SK-N-SH treated with all-trans-retinoic acid at 6 μM for 48 hours (cell line): ENCODE measurements at regions not wholly inside any gene's neighbourhood (a gene's known extent, or its start where the extent isn't known, plus 50 kb on each side); places are given as distances from the start of the nearest gene placed in this dataset.

Source experiments
- ATAC-seq: fragments of 200-7000 bp; cut with Tn5 transposase; 3 replicates; pipeline ENCODE4 v1.9.1; 2020; ENCODE audit warnings: mild to moderate bottlenecking, moderate library complexity
- ARNTL ChIP-seq: fragments of 450-650 bp; formaldehyde crosslinking; IDR thresholded peaks from 2 replicates; pipeline ENCODE4 v1.5.0; 2020; ENCODE audit warnings: low read depth, mild to moderate bottlenecking, moderate library complexity, borderline replicate concordance
- BACH2 ChIP-seq: fragments of 250-450 bp; sonication (Bioruptor Pico); IDR thresholded peaks from 2 replicates; pipeline ENCODE4 v1.9.0; 2021; ENCODE audit warnings: mild to moderate bottlenecking, borderline replicate concordance
- CSDC2 ChIP-seq: fragments of 250-450 bp; sonication (Bioruptor Pico); IDR thresholded peaks from 2 replicates; pipeline ENCODE4 v1.5.0; 2020; ENCODE audit warnings: mild to moderate bottlenecking, moderate library complexity
- ESRRG ChIP-seq: fragments of 250-450 bp; sonication (Bioruptor Pico); IDR thresholded peaks from 2 replicates; pipeline ENCODE4 v1.6.1; 2021; ENCODE audit warnings: mild to moderate bottlenecking
- GLIS3 ChIP-seq: fragments of 250-450 bp; sonication (Bioruptor Pico); IDR thresholded peaks from 2 replicates; pipeline ENCODE4 v1.5.0; 2020; ENCODE audit warnings: mild to moderate bottlenecking, moderate library complexity
- ISL1 ChIP-seq: fragments of 250-450 bp; sonication (Bioruptor Pico); IDR thresholded peaks from 2 replicates; pipeline ENCODE4 v2.1.2; 2022; ENCODE audit warnings: mild to moderate bottlenecking, moderate library complexity
- OSR1 ChIP-seq: fragments of 250-450 bp; sonication (Bioruptor Pico); IDR thresholded peaks from 2 replicates; pipeline ENCODE4 v1.8.0; 2022; ENCODE audit warnings: moderate library complexity, mild to moderate bottlenecking, inconsistent platforms
- PPARA ChIP-seq: fragments of 250-450 bp; sonication (Bioruptor Pico); IDR thresholded peaks from 2 replicates; pipeline ENCODE4 v1.5.0; 2020; ENCODE audit warnings: mild to moderate bottlenecking, borderline replicate concordance
- RARB ChIP-seq: fragments of 250-450 bp; sonication (Bioruptor Pico); IDR thresholded peaks from 2 replicates; pipeline ENCODE4 v1.8.0; 2021; ENCODE audit warnings: mild to moderate bottlenecking, moderate library complexity
- SNAI2 ChIP-seq: fragments of 250-450 bp; sonication (Bioruptor Pico); IDR thresholded peaks from 2 replicates; pipeline ENCODE4 v1.5.0; 2020; ENCODE audit warnings: mild to moderate bottlenecking, moderate library complexity
- TCF4 ChIP-seq: fragments of 250-450 bp; sonication (Bioruptor Pico); IDR thresholded peaks from 2 replicates; pipeline ENCODE4 v1.8.0; 2021; ENCODE audit warnings: mild to moderate bottlenecking, moderate library complexity, borderline replicate concordance
- TOX ChIP-seq: fragments of 250-450 bp; sonication (Bioruptor Pico); IDR thresholded peaks from 2 replicates; pipeline ENCODE4 v1.8.0; 2021; ENCODE audit warnings: mild to moderate bottlenecking, moderate library complexity, borderline replicate concordance
- ZC3H10 ChIP-seq: fragments of 250-450 bp; sonication (Bioruptor Pico); IDR thresholded peaks from 2 replicates; pipeline ENCODE4 v1.5.1; 2021; ENCODE audit warnings: mild to moderate bottlenecking, moderate library complexity
- ZFP3 ChIP-seq: fragments of 250-450 bp; sonication (Bioruptor Pico); IDR thresholded peaks from 2 replicates; pipeline ENCODE4 v1.5.0; 2020; ENCODE audit warnings: mild to moderate bottlenecking, moderate library complexity
- ZFP30 ChIP-seq: fragments of 450-650 bp; formaldehyde crosslinking; IDR thresholded peaks from 2 replicates; pipeline ENCODE4 v1.5.0; 2022; ENCODE audit warnings: mild to moderate bottlenecking, moderate library complexity
- ZNF565 ChIP-seq: fragments of 450-650 bp; formaldehyde crosslinking; conservative IDR thresholded peaks from 2 replicates; pipeline ENCODE4 v1.5.0; 2020; ENCODE audit warnings: low read depth, mild to moderate bottlenecking, moderate library complexity
- ZNF70 ChIP-seq: fragments of 450-650 bp; formaldehyde crosslinking; IDR thresholded peaks from 2 replicates; pipeline ENCODE4 v1.5.0; 2020; ENCODE audit warnings: mild to moderate bottlenecking, moderate library complexity
- ZNF8 ChIP-seq: fragments of 450-650 bp; formaldehyde crosslinking; IDR thresholded peaks from 2 replicates; pipeline ENCODE4 v1.5.0; 2020; ENCODE audit warnings: mild to moderate bottlenecking, moderate library complexity
- TF ChIP-seq, protein P1 (sequence below): fragments of 250-450 bp; sonication (Bioruptor Pico); IDR thresholded peaks from 2 replicates; pipeline ENCODE4 v1.8.0; 2020; ENCODE audit warnings: mild to moderate bottlenecking, moderate library complexity, borderline replicate concordance
- TF ChIP-seq, protein P2 (sequence below): fragments of 250-450 bp; sonication (Bioruptor Pico); IDR thresholded peaks from 2 replicates; pipeline ENCODE4 v1.8.0; 2021; ENCODE audit warnings: low read depth, mild to moderate bottlenecking, moderate library complexity, borderline replicate concordance
- TF ChIP-seq, protein P3 (sequence below): fragments of 250-450 bp; sonication (Bioruptor Pico); IDR thresholded peaks from 2 replicates; pipeline ENCODE4 v1.5.0; 2020; ENCODE audit warnings: mild to moderate bottlenecking, moderate library complexity
- TF ChIP-seq, protein P4 (sequence below): fragments of 250-450 bp; sonication (Bioruptor Pico); IDR thresholded peaks from 2 replicates; pipeline ENCODE4 v1.5.1; 2021; ENCODE audit warnings: mild to moderate bottlenecking, moderate library complexity
- TF ChIP-seq, protein P5 (sequence below): fragments of 250-450 bp; sonication (Bioruptor Pico); IDR thresholded peaks from 2 replicates; pipeline ENCODE4 v1.5.1; 2020; ENCODE audit warnings: low read depth, mild to moderate bottlenecking, moderate library complexity

DNA sequence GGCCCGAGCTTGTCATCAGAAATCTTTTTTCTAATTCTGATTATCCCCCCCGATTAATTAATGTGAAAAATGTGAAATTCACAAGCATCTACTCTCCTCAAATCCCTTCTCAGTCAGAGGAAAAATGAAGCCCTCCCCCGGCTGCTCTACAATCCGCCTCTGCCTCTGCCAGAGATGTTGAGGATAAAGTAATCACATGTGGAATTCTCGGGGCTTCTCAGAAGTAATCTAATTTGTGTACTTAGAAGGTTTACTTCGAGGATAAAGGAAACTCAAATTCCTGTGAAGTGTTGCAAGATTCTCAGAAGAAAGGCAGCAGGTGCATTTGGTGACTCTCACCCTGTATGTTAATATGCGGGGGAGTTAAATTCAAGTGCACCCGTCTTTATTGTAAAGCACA lies 726.1 kb upstream of the ADAMTS16 start:
- ATAC-seq, result no peak
- TF ChIP-seq, protein P1, sequence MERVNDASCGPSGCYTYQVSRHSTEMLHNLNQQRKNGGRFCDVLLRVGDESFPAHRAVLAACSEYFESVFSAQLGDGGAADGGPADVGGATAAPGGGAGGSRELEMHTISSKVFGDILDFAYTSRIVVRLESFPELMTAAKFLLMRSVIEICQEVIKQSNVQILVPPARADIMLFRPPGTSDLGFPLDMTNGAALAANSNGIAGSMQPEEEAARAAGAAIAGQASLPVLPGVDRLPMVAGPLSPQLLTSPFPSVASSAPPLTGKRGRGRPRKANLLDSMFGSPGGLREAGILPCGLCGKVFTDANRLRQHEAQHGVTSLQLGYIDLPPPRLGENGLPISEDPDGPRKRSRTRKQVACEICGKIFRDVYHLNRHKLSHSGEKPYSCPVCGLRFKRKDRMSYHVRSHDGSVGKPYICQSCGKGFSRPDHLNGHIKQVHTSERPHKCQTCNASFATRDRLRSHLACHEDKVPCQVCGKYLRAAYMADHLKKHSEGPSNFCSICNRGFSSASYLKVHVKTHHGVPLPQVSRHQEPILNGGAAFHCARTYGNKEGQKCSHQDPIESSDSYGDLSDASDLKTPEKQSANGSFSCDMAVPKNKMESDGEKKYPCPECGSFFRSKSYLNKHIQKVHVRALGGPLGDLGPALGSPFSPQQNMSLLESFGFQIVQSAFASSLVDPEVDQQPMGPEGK (CRISPR knock-in tag), result no peak
- TF ChIP-seq CSDC2 (CRISPR knock-in tag), result no peak
- no peak for TF ChIP-seq ZNF8 (CRISPR knock-in tag)
- TF ChIP-seq ESRRG (CRISPR knock-in tag), result no peak
- TF ChIP-seq, protein P2, sequence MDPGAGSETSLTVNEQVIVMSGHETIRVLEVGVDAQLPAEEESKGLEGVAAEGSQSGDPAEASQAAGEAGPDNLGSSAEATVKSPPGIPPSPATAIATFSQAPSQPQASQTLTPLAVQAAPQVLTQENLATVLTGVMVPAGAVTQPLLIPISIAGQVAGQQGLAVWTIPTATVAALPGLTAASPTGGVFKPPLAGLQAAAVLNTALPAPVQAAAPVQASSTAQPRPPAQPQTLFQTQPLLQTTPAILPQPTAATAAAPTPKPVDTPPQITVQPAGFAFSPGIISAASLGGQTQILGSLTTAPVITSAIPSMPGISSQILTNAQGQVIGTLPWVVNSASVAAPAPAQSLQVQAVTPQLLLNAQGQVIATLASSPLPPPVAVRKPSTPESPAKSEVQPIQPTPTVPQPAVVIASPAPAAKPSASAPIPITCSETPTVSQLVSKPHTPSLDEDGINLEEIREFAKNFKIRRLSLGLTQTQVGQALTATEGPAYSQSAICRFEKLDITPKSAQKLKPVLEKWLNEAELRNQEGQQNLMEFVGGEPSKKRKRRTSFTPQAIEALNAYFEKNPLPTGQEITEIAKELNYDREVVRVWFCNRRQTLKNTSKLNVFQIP (CRISPR knock-in tag), result no peak
- TF ChIP-seq ZFP30 (CRISPR knock-in tag), result no peak
- TF ChIP-seq ZNF565 (CRISPR knock-in tag), result no peak
- TF ChIP-seq BACH2 (CRISPR knock-in tag), result no peak
- TF ChIP-seq OSR1 (CRISPR knock-in tag), result no peak
- TF ChIP-seq ZC3H10 (CRISPR knock-in tag), result no peak

DNA sequence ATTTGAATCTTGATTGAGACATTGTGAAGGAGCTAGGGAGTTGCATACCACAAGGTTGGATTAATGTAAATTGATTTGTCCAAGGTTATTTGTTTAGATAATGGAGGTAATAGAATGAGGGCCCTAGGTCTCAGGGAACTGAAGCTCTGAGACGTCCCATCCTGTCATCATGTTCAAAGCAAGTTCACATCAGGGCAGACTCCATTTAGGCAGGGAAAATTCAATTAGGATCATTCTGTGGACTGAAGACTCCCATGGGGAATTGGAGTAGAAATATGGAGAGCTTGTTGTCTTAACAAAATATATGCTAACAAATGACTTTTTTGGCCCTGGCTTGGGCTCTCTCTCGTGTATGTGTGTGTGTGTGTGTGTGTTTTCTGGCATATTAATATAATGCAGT lies 722.0 kb upstream of the ADAMTS16 start:
- TF ChIP-seq TOX (CRISPR knock-in tag) (no peak), ISL1 (CRISPR knock-in tag) (no peak), ZFP3 (no peak), ZC3H10 (CRISPR knock-in tag) (no peak), ZNF8 (CRISPR knock-in tag) (no peak), CSDC2 (CRISPR knock-in tag) (no peak), PPARA (CRISPR knock-in tag) (no peak), ZFP30 (CRISPR knock-in tag) (no peak), ARNTL (no peak), RARB (CRISPR knock-in tag) (no peak), ZNF70 (CRISPR knock-in tag) (no peak)
- TF ChIP-seq, protein P1 (CRISPR knock-in tag), result no peak
- TF ChIP-seq, protein P3, sequence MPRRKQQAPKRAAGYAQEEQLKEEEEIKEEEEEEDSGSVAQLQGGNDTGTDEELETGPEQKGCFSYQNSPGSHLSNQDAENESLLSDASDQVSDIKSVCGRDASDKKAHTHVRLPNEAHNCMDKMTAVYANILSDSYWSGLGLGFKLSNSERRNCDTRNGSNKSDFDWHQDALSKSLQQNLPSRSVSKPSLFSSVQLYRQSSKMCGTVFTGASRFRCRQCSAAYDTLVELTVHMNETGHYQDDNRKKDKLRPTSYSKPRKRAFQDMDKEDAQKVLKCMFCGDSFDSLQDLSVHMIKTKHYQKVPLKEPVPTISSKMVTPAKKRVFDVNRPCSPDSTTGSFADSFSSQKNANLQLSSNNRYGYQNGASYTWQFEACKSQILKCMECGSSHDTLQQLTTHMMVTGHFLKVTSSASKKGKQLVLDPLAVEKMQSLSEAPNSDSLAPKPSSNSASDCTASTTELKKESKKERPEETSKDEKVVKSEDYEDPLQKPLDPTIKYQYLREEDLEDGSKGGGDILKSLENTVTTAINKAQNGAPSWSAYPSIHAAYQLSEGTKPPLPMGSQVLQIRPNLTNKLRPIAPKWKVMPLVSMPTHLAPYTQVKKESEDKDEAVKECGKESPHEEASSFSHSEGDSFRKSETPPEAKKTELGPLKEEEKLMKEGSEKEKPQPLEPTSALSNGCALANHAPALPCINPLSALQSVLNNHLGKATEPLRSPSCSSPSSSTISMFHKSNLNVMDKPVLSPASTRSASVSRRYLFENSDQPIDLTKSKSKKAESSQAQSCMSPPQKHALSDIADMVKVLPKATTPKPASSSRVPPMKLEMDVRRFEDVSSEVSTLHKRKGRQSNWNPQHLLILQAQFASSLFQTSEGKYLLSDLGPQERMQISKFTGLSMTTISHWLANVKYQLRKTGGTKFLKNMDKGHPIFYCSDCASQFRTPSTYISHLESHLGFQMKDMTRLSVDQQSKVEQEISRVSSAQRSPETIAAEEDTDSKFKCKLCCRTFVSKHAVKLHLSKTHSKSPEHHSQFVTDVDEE (CRISPR knock-in tag), result no peak
- TF ChIP-seq, all 23 proteins: peak for 0
- ATAC-seq, result no peak

DNA sequence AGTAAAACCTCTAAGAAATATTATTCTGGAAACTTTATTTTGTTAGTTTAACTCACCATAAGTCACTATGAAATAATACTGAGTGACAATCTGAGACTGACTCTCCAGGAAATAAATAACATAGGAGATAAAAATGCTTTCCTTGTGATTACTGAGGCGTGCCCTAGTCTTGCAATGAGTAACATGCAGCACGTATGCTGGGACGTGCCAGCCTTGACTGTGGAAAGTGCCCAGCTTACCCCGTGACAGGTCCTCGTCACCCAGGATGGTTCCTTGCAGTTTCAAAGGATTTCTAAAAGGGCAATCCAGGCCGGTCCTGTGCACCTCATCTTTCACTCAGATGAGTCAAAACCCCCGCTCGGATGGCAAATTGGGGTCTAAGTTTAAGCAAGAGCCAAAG lies 720.8 kb upstream of the ADAMTS16 start:
- TF ChIP-seq SNAI2 (CRISPR knock-in tag) (no peak), ZNF8 (CRISPR knock-in tag) (no peak), GLIS3 (CRISPR knock-in tag) (no peak), TCF4 (CRISPR knock-in tag) (no peak), ISL1 (CRISPR knock-in tag) (no peak), TOX (CRISPR knock-in tag) (no peak), RARB (CRISPR knock-in tag) (no peak)
- TF ChIP-seq, protein P3 (CRISPR knock-in tag), result no peak
- TF ChIP-seq, protein P4, sequence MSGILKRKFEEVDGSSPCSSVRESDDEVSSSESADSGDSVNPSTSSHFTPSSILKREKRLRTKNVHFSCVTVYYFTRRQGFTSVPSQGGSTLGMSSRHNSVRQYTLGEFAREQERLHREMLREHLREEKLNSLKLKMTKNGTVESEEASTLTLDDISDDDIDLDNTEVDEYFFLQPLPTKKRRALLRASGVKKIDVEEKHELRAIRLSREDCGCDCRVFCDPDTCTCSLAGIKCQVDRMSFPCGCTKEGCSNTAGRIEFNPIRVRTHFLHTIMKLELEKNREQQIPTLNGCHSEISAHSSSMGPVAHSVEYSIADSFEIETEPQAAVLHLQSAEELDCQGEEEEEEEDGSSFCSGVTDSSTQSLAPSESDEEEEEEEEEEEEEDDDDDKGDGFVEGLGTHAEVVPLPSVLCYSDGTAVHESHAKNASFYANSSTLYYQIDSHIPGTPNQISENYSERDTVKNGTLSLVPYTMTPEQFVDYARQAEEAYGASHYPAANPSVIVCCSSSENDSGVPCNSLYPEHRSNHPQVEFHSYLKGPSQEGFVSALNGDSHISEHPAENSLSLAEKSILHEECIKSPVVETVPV (CRISPR knock-in tag), result no peak
- TF ChIP-seq, protein P5, sequence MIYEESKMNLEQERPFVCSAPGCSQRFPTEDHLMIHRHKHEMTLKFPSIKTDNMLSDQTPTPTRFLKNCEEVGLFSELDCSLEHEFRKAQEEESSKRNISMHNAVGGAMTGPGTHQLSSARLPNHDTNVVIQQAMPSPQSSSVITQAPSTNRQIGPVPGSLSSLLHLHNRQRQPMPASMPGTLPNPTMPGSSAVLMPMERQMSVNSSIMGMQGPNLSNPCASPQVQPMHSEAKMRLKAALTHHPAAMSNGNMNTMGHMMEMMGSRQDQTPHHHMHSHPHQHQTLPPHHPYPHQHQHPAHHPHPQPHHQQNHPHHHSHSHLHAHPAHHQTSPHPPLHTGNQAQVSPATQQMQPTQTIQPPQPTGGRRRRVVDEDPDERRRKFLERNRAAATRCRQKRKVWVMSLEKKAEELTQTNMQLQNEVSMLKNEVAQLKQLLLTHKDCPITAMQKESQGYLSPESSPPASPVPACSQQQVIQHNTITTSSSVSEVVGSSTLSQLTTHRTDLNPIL (CRISPR knock-in tag), result no peak
- TF ChIP-seq, all 23 proteins: peak for 0
- ATAC-seq, result no peak
